LNCAP (cell line): ENCODE measurements at regions not wholly inside any gene's neighbourhood (a gene's known extent, or its start where the extent isn't known, plus 50 kb on each side); places are given as distances from the start of the nearest gene placed in this dataset.

Experiments
- CTCF ChIP-seq: fragments of 450-650 bp; IDR thresholded peaks from 2 replicates; pipeline ENCODE4 v1.5.1; 2017; ENCODE audit warnings: mild to moderate bottlenecking

DNA sequence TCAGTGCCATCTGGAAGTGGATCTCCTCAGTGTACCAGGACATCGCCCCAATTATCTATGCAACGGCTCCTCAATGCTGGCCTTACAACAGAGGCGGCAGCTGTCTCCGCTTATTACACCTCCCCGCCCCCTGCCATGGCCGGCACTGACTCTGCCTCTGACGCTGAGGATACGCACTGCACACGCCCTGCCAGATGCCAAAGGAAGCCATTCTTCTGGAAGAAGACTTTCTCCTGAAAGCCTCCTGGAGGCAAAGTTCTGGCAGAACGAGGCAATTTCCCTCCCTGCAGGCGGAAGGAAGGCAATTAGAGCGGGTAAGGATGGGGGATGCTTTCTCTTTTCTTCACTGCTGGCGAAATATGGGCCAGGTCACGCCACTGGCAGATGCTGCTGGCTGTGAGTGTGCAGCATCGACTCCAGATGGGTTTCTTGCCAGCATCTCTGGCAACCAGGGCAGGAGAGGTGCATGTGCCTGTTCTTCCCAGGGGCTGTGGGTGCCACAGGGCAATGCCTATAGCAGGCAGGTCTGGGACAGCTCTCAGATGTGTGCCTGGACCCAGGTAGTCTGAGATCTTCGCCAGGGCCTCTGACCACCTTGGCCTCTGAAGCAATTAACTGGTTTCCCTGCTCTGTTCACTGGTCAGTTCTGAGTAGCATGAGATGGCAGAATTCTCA is 62.2 kb upstream of the MRPS22 start:
- no peak for TF ChIP-seq CTCF

GRCh38 chr3:139283301-139283700 is 60.5 kb upstream of the MRPS22 start:
- TF ChIP-seq CTCF = no peak

DNA sequence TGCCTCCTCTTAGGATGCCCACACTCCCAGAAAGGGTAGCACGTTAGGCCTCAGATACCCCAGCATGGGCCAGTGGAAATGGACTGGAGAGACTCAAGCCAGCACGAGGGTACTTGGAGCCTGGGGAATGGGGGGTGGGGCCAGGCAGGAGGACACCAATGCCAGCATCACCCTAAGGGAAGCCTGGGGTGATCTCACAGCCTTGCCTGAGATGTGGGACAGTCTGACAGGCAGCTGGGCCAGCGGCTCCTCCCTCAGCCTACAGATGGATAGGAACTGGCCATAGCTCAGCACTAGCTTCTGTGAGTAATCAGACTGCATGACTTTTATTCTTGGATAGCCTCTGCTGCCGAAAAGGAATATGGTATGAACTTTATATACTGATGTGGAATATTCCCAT is 59.6 kb upstream of the MRPS22 start:
- TF ChIP-seq CTCF = no peak

- no peak for TF ChIP-seq CTCF
Observed at GRCh38 chr3:139285691-139286090, 58.1 kb upstream of the MRPS22 start.

DNA sequence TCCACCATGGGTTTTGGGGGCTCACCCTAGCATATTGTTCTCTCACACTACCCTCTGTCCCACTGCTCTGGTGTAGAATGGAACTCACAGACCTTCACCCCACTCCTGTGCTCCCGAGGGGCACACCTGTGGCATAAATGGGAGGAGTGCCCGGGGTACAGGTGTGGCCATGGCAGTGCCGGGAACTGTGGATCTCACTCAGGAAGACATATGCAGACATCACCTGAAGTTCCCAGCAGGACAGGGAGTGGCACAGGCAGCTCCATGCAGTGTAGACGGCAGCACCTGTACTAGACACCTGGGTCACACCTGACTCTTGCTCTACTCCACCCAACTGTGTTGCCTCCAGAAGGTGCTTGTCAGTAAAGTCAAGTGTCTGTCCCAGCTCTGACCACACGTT is 57.6 kb upstream of the MRPS22 start:
- TF ChIP-seq CTCF = no peak

GRCh38 chr3:139286825-139287224 is 57.0 kb upstream of the MRPS22 start:
- no peak for TF ChIP-seq CTCF

- no peak for TF ChIP-seq CTCF
Observed at GRCh38 chr3:139287557-139287956, 56.3 kb upstream of the MRPS22 start.

- no peak for TF ChIP-seq CTCF
Observed at GRCh38 chr3:139288266-139288821, 55.5 kb upstream of the MRPS22 start.
